ENCODE measurements at regions not wholly inside any gene's neighbourhood (a gene's known extent, or its start where the extent isn't known, plus 50 kb on each side); places are given as distances from the start of the nearest gene placed in this dataset.

DNA sequence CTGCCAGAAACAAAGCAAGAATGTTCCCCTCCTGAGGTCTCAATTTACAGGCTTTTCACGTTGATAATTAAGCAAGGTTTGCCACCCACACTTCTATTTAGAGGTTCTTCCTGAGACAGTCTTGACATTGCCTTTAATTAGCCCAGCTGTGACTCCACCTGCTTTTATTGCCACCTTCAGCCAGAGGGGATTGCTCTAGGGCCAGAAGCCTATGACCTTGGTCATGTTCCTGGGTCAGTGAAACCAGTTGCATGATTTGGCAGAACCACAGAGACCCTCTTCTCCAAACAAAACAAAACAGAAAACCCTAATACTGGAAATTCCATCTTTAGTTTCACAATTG is 89.8 kb downstream of the APIP start:
- no peak overlapping the region for H3K27ac ChIP-seq (ENCODE audit: low read depth, low read length, poor library complexity, severe bottlenecking)
- H3K27me3 ChIP-seq (replicated peaks; ENCODE audit: insufficient read depth, low read depth, low read length, poor library complexity), result no peaks in the 10 kb centered on the region
- ChIA-PET CTCF (no interaction called here), POLR2A (ENCODE audit: low non-redundant PET) (no interaction called here)
- DNase-seq (ENCODE audit: low spot score), result no peak
- no peaks in the 10 kb centered on the region for H3K36me3 ChIP-seq (ENCODE audit: insufficient read depth, low read length, poor library complexity, severe bottlenecking)
- H3K4me3 ChIP-seq (ENCODE audit: low read depth, low read length, poor library complexity, severe bottlenecking), result no peak overlapping the region
- H3K4me1 ChIP-seq (ENCODE audit: insufficient read depth, low read length, poor library complexity, severe bottlenecking), result no peaks in the 10 kb centered on the region
- no peaks in the 10 kb centered on the region for H3K9me3 ChIP-seq (ENCODE audit: low read depth, low read length, poor library complexity, severe bottlenecking)
- no TSS peak for BruUV-seq (replicated peaks)
- TF ChIP-seq EZH2 (IDR thresholded peaks at IDR 0.05; ENCODE audit: borderline replicate concordance, low read depth, low read length, poor library complexity, severe bottlenecking), result no peak
- intact Hi-C loops (cut with micrococcal nuclease; ENCODE audit: unreplicated experiment), result no loop called here

GRCh38 chr11:34825670-34826383 is 90.4 kb downstream of the APIP start:
- no peaks in the 10 kb centered on the region for H3K9me3 ChIP-seq (ENCODE audit: low read depth, low read length, poor library complexity, severe bottlenecking)
- H3K4me3 ChIP-seq (ENCODE audit: low read depth, low read length, poor library complexity, severe bottlenecking), result no peak overlapping the region
- no peak overlapping the region for H3K27ac ChIP-seq (ENCODE audit: low read depth, low read length, poor library complexity, severe bottlenecking)
- TF ChIP-seq CTCF (conservative IDR thresholded peaks at IDR 0.05; ENCODE audit: low read depth, low read length) (no peak), EZH2 (IDR thresholded peaks at IDR 0.05; ENCODE audit: borderline replicate concordance, low read depth, low read length, poor library complexity, severe bottlenecking) (no peak)
- no peak for DNase-seq (ENCODE audit: low spot score)
- no peaks in the 10 kb centered on the region for H3K4me1 ChIP-seq (ENCODE audit: insufficient read depth, low read length, poor library complexity, severe bottlenecking)
- ChIA-PET POLR2A (ENCODE audit: low non-redundant PET) (no interaction called here), CTCF (interaction anchor here (0.5 kb wide), 1 partner anchor 996 kb away, joined by 3 read pairs; no protein-coding TSS in a partner anchor)
- H3K27me3 ChIP-seq (replicated peaks; ENCODE audit: insufficient read depth, low read depth, low read length, poor library complexity), result no peaks in the 10 kb centered on the region
- H3K36me3 ChIP-seq (ENCODE audit: insufficient read depth, low read length, poor library complexity, severe bottlenecking), result no peaks in the 10 kb centered on the region
- no TSS peak for BruUV-seq (replicated peaks)
- intact Hi-C loops (cut with micrococcal nuclease; ENCODE audit: unreplicated experiment), result no loop called here

GRCh38 chr11:34825315-34825669 is 90.9 kb downstream of the APIP start:
- CTCF ChIA-PET, result interaction anchor here (0.5 kb wide), 1 partner anchor 997 kb away, joined by 3 read pairs; no protein-coding TSS in a partner anchor
- TF ChIP-seq EZH2 (IDR thresholded peaks at IDR 0.05; ENCODE audit: borderline replicate concordance, low read depth, low read length, poor library complexity, severe bottlenecking) (no peak), CTCF (conservative IDR thresholded peaks at IDR 0.05; ENCODE audit: low read depth, low read length) (no peak)
- H3K4me1 ChIP-seq (ENCODE audit: insufficient read depth, low read length, poor library complexity, severe bottlenecking), result no peaks in the 10 kb centered on the region
- H3K27me3 ChIP-seq (replicated peaks; ENCODE audit: insufficient read depth, low read depth, low read length, poor library complexity), result no peaks in the 10 kb centered on the region
- POLR2A ChIA-PET (ENCODE audit: low non-redundant PET), result no interaction called here
- no peak overlapping the region for H3K27ac ChIP-seq (ENCODE audit: low read depth, low read length, poor library complexity, severe bottlenecking)
- no TSS peak for BruUV-seq (replicated peaks)
- no peak overlapping the region for H3K4me3 ChIP-seq (ENCODE audit: low read depth, low read length, poor library complexity, severe bottlenecking)
- intact Hi-C loops (cut with micrococcal nuclease; ENCODE audit: unreplicated experiment), result no loop called here
- DNase-seq (ENCODE audit: low spot score), result no peak
- no peaks in the 10 kb centered on the region for H3K9me3 ChIP-seq (ENCODE audit: low read depth, low read length, poor library complexity, severe bottlenecking)
- H3K36me3 ChIP-seq (ENCODE audit: insufficient read depth, low read length, poor library complexity, severe bottlenecking), result no peaks in the 10 kb centered on the region

GRCh38 chr11:34824425-34824824 is 91.8 kb downstream of the APIP start:
- no peaks in the 10 kb centered on the region for H3K9me3 ChIP-seq (ENCODE audit: low read depth, low read length, poor library complexity, severe bottlenecking)
- H3K4me3 ChIP-seq (ENCODE audit: low read depth, low read length, poor library complexity, severe bottlenecking), result no peak overlapping the region
- ChIA-PET POLR2A (ENCODE audit: low non-redundant PET) (no interaction called here), CTCF (no interaction called here)
- no peak for DNase-seq (ENCODE audit: low spot score)
- H3K36me3 ChIP-seq (ENCODE audit: insufficient read depth, low read length, poor library complexity, severe bottlenecking), result no peaks in the 10 kb centered on the region
- no peak overlapping the region for H3K27ac ChIP-seq (ENCODE audit: low read depth, low read length, poor library complexity, severe bottlenecking)
- no peak for TF ChIP-seq EZH2 (IDR thresholded peaks at IDR 0.05; ENCODE audit: borderline replicate concordance, low read depth, low read length, poor library complexity, severe bottlenecking)
- TF ChIP-seq CTCF (conservative IDR thresholded peaks at IDR 0.05; ENCODE audit: low read depth, low read length), result no peak
- intact Hi-C loops (cut with micrococcal nuclease; ENCODE audit: unreplicated experiment), result no loop called here
- BruUV-seq (replicated peaks), result no TSS peak
- H3K4me1 ChIP-seq (ENCODE audit: insufficient read depth, low read length, poor library complexity, severe bottlenecking), result no peaks in the 10 kb centered on the region
- no peaks in the 10 kb centered on the region for H3K27me3 ChIP-seq (replicated peaks; ENCODE audit: insufficient read depth, low read depth, low read length, poor library complexity)
